CD4-positive, alpha-beta T cell treated with Interleukin-2 at 100 ng/mL for 4 hours (primary cell): ENCODE measurements at regions not wholly inside any gene's neighbourhood (a gene's known extent, or its start where the extent isn't known, plus 50 kb on each side); places are given as distances from the start of the nearest gene placed in this dataset.
"Not testable (repeated sequence)": the region's sequence is repeated elsewhere in the genome, so short reads cannot be mapped to it uniquely, and the experiment has no call there.

Experiments used
- DNase-seq: peaks from one replicate; pipeline ENCODE4 v3.0.0-alpha.2; 2020; ENCODE audit warnings: low spot score

DNA sequence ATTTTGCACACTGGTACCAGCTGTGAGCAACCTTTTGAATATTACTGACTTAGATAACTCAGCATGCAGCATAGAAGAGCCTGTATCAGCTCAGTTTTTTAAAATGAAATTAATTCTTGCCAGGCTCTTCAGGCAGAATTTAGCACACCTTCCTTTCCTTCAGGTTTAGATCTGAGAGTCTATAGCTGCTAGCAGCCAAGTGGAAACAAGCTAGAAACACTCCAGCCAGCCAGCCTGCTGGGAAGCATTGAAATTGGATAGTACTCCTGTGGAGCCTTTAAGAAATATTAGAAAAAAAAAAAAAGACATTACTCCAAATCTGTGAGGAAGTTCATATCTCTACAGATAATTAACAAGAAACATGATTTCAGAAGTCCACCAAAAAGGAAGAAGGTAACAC is 812.2 kb downstream of the DTWD2 start:
- DNase-seq: no peak

DNA sequence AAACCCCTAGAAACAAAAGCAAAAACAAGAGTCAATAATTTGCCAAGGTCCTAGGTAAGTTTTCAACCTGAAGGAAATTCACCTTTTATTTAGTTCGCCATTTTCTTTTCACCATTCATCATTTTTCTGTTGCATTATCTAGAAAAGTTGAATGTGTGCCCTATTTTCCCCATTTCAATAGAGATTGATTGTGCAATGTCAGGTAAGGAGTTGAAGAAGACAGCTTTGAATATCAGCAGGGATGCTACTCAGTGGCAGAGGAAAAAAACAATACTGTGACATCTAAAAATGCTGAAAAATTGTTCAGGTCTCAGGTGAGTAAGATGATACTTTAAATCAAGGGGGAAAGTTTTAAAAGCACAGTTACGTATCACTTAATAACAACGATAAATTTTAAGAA is 813.7 kb downstream of the DTWD2 start:
- no peak for DNase-seq

DNA sequence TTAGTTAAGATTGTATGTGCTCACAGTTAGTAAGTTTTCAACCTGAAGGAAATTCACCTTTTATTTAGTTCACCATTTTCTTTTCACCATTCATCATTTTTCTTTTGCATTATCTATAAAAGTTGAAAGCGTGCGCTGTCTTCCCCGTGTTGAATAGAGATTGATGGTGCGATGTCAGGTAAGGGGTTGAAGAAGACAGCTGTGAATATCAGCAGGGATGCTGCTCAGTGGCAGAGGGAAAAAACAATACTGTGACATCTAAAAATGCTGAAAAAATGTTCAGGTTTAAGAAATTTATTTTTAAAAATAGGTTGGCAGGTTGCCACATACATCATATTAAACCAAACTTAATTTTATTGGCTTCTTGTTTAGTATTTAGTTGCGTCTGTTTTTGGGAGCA is 815.0 kb downstream of the DTWD2 start:
- DNase-seq: no peak

DNA sequence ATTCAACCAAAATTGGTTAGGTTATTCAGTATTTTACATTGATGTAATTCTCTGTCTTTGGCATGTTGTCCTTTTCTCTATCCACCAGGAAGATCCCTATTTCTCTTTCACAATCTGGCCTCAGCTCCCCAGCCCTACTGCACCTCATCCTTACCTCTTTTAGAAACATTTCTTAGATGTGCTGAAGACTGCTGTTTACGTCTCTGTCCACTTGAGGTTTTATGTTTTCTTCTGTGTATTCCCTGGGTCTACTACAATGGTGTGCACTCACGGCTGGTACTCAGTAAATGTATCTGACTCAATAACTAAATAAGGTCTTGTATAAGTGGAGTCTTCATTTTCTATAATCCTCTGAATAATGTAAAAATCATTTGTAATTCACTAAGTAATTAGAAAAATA is 822.7 kb downstream of the DTWD2 start:
- DNase-seq: no peak

DNA sequence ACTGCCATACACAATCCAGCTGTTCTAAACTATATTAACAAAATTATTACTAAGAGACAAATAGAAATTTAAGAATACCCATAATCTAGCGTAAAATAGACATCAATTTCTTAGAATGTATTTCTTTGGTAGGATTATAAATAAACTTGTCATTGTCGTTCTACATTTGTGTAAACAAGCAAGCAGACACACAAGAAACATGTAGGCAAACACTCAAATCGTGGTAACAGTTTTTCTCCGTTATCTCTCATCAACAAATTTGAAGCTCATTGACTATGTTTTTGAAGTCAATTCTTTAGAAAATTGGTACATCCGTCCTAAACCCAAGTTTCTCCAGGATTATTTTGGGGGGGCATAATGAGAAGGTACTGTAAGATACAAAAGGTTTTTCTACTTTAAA is 832.2 kb downstream of the DTWD2 start:
- no peak for DNase-seq

DNA sequence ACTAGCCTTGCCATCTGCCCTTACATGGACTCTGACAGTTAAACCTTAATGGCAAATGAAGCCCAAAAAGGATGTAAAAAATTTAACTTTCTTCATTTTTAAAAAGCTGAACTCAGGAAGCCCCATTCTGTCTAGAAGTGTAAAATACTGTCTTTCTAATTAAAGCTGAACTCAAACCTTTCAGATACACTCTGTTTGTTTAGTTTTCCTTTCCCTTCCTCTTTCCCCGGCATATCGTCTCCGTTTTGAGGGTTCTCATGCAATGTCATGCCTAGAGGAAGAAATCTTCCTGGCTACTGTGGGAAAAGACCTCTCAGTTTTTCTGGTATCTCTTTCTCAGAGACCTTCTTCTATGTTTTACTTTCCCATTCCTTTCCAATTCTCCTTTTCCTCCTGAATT is 841.5 kb downstream of the DTWD2 start:
- no peak for DNase-seq

DNA sequence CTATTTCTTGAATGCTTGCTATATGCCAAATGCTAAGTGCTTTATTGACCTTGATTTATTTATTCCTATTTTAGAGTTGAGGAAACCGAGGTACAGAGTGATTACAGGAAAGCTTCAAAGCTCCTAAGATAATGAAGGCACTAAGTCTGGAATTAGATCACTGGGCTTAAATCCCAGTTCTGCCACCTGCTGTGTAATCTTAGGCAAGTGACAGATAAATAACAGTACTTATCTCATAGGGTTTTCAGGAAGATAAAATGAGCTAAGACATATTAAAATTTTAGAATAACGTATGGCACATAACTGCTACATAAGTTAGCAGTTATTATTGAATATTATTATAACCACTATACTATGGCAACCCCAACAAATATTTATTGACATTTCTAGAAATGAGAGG is 843.8 kb downstream of the DTWD2 start:
- DNase-seq: no peak

DNA sequence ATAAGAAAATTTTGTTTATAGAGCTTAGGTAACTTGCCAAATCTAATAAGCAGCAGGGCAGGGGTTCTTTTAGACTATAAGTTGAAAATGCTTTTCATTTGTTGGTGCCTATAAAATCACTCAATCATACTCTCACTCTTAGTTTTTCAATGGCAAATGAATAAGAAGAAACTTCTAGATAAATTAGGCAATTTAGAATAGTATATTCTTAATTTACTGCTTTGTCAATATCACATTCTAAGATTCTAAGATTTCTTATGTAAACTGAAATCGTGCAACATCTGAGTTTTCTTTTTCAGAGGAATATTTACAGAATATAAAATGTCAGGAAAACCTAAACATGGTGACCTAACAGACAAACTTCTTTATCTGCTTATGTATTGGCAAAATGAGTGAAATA is 849.0 kb downstream of the DTWD2 start:
- no peak for DNase-seq

DNA sequence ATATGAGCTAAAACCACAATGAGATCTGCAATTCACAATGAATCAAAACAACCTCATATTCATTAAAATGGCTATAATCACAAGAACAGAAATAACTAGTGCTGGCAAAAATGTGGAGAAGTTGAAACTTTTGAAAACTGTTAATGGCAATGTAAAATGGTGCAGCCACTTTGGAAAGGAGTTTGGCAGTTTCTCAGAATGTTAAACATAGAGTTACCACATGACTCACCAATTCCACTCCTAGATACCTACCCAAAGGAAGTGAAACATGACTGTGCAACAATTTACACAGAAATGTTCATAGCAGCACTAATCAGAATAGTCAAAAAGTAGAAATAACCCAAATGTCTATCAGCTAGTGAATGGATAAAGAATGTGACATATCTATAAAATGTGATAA is 862.2 kb downstream of the DTWD2 start:
- DNase-seq: no peak

DNA sequence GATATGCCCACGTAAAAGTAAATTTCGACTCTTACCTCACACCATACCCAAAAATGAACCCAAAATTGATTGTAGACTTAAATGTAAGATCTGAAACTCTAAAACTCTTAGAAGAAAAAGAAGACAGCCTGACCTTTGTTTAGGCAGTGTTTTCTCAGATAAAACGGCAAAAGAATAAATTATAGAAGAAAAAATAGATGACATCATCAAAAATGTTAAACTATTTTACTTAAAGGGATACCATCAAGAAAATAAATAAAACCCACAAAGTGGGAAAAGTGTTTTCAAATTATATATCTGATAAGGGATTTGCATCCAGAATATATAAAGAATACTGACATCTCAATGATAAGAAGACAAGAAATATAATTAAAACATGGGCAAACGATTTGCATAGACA is 862.7 kb downstream of the DTWD2 start:
- no peak for DNase-seq

DNA sequence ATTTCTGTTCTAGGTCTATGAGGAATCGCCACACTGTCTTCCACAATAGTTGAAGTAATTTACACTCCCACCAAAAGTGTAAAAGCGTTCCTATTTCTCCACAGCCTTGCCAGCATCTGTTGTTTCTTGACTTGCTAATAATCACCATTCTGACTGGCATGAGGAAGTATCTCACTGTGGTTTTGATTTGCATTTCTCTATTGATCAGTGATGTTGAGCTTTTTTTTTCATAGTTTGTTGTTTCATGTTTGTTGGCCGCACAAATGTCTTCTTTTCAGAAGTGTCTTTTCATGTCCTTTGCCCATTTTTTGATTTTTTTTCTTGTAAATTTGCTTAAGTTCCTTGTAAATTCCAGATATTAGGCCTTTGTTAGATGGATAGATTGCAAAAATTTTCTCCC is 867.1 kb downstream of the DTWD2 start:
- DNase-seq: no peak

DNA sequence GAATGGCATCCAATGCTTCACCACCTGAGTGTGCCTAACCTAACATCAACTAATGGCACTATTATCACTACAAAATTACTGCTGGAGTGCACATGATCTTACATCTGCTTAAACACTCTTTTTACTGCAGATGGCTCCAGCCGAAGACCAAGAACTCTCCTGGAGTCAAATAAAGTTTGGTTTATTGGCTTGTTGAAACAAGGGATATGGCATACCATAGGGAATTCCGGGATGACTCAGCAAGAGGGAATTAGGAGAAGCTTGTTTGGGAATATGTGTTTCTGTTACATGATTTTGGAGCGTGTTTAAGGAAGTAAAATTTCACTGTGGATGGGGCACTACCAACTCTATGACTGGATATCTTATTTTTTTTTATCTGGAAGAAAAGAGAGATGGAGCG is 872.6 kb downstream of the DTWD2 start:
- no peak for DNase-seq

DNA sequence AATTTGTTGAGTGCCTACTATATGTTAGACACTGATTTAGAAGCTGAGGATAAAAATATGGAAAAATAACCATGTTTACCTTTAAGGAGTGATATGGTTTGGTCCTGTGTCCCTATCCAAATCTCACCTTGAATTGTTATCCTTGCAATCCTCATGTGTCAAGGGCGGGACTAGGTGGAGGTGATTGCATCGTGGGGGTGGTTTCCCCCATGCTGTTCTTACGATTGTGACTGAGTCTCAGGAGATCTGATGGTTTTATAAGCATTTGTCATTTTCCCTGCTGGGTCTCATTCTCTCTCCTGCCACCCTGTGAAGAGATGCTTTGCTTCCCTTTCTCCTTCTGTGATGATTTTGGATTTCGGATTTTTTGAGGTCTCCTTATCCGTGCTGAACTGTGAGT is 876.4 kb downstream of the DTWD2 start:
- DNase-seq: no peak

DNA sequence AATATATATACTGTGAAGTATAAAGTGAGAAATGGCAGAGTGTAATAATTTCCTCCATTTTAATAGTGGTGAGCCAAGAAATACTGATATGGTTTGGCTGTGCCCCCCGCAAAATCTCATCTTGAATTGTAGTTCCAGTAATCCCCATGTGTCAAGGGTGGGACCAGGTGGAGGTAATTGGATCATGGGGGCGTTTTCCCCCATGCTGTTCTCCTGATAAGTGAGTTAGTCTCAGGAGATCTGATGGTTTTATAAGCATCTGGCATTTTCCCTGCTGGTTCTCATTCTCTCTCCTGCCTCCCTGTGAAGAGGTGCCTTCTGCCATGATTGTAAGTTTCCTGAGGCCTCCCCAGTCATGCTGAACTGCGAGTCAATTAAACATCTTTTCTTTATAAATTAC is 881.1 kb downstream of the DTWD2 start:
- DNase-seq: not testable (repeated sequence)

DNA sequence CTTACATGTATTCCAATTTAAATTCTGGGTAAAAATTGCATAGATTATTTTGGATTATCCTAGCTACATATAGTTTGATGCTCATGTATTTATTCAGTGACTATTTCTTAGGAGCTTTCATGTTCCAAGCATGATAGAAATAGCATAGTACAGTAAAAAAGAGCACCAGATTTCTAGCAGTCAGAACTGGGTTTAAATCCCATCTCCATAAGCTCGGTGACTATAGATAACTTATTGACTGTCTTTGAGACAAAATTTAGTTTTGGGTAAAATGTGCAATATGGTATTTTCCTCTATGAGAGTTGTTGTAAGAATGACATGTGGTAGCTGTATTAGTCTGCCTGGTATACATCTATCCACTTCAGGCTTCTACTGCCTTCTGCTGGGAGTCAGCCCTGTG is 889.6 kb downstream of the DTWD2 start:
- no peak for DNase-seq

DNA sequence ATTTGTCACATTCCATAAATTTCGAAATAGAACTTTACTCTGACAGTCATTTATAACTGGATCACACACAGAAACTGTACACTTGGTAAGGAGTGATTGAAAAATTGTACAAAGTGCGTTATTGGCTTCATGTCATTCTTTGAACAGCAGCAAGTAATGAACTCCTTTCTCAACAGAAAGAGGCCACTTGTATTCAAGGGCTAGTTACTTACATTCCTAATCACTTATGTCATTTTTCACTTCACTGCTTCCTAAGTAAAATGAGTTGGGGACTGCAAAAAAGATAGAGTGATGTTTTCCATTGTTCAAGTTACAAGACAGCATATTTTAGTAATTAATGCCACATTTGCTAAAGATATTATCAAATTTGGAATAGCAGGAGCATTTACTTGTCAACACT is 893.2 kb downstream of the DTWD2 start:
- DNase-seq: no peak

DNA sequence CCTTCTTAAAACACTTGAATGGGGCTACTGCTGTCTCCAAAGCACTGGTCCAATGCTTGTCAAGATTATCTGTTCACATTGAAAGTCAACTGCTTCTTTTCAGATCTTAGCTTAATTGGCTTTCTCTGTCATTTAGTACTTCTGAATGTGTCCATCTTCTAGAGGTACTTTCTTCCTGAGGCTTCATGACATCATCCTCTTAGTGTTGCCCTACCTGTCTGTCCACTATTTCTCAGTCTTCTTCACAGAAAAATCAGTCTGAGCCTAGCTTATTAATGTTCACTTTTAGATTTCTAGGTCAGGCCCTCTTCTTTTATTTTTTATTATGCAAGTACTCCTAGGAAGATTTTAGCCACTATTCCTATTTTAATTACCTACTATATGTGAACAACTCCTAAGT is 899.9 kb downstream of the DTWD2 start:
- no peak for DNase-seq

DNA sequence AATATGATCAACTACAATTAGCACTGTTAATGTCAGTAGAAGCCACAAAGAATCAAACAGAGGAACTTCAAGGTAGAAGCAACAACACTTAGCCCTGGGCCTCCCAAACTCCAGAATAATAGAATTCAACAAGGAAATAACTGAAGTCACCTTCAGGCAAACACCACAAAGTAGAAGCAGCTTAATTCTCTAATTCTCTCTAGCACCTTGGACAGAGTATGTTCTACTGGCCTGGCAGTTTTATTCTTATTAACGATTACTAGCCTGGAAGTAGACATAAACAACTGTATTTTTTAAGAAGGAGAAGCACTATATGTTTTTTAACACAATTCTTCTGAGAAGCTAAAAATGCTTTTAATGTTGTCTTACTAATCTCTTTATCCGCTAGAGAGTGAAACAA is 911.9 kb downstream of the DTWD2 start:
- no peak for DNase-seq

DNA sequence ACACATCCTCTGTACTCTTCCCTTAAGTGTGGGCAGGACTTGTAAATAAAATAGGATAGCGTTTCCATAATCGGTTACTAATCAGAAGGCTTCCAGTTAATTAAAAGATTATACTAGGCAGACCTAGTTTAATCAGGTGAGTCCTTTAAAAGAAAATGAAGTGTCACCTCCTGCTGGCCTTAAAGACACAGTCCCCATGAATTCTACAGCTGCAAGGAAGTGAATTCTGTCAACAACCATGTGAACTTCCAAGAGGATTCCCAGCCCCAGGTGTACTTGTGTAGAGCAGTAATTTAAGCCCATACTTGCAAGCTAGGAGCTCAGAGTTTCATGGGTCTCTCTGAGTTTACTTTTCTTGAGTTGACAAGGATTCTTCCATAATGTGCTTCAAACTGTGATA is 918.3 kb downstream of the DTWD2 start:
- no peak for DNase-seq

DNA sequence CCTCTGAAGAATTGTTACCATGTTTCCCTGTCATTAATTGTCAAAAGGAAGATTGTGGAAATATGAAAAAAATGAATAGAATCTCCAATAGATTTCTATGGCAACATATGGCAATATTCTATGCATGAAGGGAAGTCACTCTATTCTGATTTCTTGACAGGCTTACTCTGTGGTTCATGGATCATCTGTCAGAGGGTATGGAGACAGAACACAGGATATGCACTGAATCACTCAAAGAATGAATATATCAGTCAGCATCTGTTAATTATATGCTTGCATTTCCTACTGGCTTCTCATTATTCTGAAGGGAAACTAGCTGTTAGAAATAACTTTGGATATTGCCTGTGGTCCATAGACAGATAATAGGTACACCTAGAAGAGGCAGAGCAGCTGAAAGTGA is 918.9 kb downstream of the DTWD2 start:
- no peak for DNase-seq

DNA sequence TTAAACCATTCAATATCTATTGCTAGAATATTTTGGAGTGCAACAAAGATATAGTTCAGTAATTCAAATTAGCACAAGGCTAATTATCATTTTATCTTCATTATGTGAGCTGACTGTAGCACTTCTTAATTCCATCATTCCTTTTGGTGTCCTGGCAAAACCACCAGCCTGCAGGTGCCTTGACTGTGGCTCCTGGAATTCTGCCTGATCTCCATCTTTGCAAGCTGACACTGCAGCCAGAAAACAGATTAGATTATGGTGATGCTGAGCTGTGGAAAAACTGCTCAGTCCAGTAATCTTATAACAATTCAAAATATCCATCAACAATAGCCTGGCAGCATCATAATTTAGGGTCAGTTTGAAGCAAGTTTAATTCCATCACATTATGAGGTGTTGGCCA is 919.5 kb downstream of the DTWD2 start:
- DNase-seq: no peak

DNA sequence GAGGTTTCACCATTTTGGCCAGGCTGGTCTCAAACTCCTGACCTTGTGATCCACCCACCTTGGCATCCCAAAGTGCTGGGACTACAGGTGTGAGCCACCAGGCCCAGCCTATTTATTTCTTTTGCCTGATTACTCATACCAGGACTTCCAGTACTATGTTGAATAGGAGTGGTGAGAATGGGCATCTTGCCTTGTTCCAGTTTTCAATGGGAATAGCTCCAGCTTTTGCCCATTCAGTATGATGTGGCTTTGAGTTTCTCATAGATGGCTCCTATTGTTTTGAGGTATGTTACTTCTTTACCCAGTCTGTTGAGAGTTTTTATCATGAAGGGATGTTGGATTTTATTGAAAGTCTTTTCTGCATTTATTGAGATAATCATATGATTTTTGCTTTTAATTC is 924.5 kb downstream of the DTWD2 start:
- DNase-seq: not testable (repeated sequence)

DNA sequence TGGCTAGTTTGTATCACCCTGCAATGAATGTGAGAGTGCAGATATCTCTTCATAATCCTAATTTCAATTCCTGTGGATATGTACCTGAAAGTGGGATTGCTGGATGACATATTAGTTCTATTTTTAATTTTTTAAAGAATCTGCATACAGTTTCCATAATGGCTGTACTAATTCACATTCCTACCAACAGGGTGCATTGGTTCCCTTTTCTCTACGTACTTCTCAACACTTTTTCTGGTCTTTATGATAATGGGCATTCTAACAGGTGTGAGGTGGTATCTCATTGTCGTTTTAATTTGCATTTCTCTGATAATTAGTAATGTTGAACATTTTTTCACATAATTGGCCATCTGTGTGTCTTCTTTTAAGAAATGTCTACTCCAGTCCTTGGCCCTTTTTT is 927.5 kb downstream of the DTWD2 start:
- no peak for DNase-seq

DNA sequence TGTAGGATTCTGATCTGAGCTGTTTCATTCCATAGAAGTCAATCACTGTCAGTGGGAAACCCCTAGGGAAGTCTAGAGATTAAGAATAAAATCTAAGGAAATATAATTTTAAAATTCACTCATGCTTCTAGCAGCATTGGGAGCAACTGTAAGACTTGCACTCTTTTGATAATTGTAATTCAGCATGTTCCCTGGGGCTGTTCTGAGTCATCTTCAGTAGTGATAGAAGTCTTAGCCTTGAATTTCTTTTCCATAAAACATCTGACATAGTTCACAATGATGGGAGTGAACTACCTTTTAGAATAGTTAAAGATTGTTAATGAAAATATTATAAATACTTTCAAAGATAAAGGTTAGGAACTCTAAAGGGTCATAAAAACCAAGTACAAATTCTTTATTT is 935.8 kb downstream of the DTWD2 start:
- no peak for DNase-seq

DNA sequence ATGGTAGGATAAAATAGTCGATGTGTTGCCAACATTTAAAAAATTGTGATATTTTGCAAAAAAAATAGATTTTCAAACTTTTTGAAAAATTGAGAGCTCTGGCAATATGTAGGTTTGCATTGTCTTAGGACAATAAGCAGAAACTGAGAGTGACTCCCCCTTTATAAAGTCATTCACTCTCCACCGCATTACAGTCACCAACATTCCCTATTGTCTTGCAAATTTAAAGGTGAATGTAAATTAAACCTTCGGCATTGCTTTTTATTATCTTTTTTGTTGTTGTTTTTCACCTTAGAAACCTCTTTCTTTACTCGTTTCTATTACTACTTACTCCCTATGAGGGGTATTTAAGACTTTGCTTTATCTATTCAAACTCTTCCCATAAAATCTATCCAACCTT is 944.2 kb downstream of the DTWD2 start:
- no peak for DNase-seq

DNA sequence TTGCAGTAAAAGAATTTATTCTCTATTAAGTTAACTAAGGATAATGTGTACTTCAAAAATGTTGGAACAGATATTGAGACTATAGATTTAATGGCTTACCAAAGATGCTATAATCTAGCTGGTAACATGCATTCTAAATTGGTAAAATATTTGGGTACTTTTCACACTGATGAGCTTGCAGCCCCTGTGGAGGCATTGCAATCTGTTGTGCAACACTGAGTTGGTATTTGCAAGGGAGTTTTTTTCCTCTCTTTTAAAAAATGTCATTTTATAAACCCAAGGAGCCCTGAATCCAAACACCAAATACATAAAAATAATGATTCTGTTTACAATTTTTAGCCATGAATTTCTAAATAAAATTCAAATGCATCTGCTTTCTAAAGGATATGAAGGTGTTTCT is 944.8 kb downstream of the DTWD2 start:
- no peak for DNase-seq
